CD14-positive monocyte (primary cell): ENCODE measurements at regions not wholly inside any gene's neighbourhood (a gene's known extent, or its start where the extent isn't known, plus 50 kb on each side); places are given as distances from the start of the nearest gene placed in this dataset.

Source experiments
- DNase-seq, 3 donors: peaks; one replicate each; pipeline ENCODE4 v3.0.0-alpha.2; 2011 to 2022
- H2AFZ ChIP-seq: 2 replicates; pipeline ENCODE4 v1.6.0; 2012; ENCODE audit warnings: mild to moderate bottlenecking, low read depth, low read length, inconsistent platforms; ENCODE audit not compliant: insufficient read depth, poor library complexity, severe bottlenecking
- H3K27ac ChIP-seq, 2 donors: 1 replicate in 1 of 2; 2 replicates in 1 of 2; pipeline ENCODE4 v1.5.1; 2012 to 2013; ENCODE audit warnings: low read length in 2 of 2, control low read depth in 1 of 2, inconsistent platforms in 1 of 2, low read depth in 1 of 2, mild to moderate bottlenecking in 1 of 2
- H3K27me3 ChIP-seq, 2 donors: one replicate each; pipeline versions ENCODE4 v1.6.0 to v1.6.1; 2011 to 2013; ENCODE audit warnings: low read length in 2 of 2; ENCODE audit not compliant: control insufficient read depth in 2 of 2, insufficient read depth in 2 of 2
- H3K36me3 ChIP-seq, 2 donors: replicated peaks in 1 of 2; 1 replicate in 1 of 2; 2 replicates in 1 of 2; pipeline versions ENCODE4 v1.5.1 to v1.6.1; 2012 to 2013; ENCODE audit warnings: low read length in 2 of 2, control low read depth in 1 of 2, inconsistent platforms in 1 of 2, mild to moderate bottlenecking in 1 of 2; ENCODE audit not compliant: insufficient read depth in 2 of 2, control insufficient read depth in 1 of 2
- H3K4me1 ChIP-seq, 2 donors: 1 replicate in 1 of 2; 2 replicates in 1 of 2; pipeline versions ENCODE4 v1.5.1 to v1.6.1; 2012 to 2013; ENCODE audit warnings: low read length in 2 of 2, control low read depth in 1 of 2, inconsistent platforms in 1 of 2, mild to moderate bottlenecking in 1 of 2, moderate library complexity in 1 of 2; ENCODE audit not compliant: insufficient read depth in 2 of 2, control insufficient read depth in 1 of 2
- H3K4me2 ChIP-seq: replicated peaks from 2 replicates; pipeline ENCODE3; 2012; ENCODE audit warnings: low read length, moderate library complexity, mild to moderate bottlenecking; ENCODE audit not compliant: poor library complexity, severe bottlenecking; ENCODE audit errors: extremely low read depth
- H3K4me3 ChIP-seq, 3 experiments: fragments of 200-600 bp in 1 of 3; sonication (generic) in 1 of 3; replicated peaks in 1 of 3; 1 replicate in 2 of 3; 2 replicates in 1 of 3; pipeline ENCODE4 v1.5.1; 2011 to 2013; ENCODE audit warnings: low read length in 3 of 3, mild to moderate bottlenecking in 3 of 3, control low read depth in 2 of 3, low read depth in 2 of 3, inconsistent platforms in 1 of 3, moderate library complexity in 1 of 3
- H3K79me2 ChIP-seq: 2 replicates; pipeline ENCODE4 v1.6.0; 2012; ENCODE audit warnings: mild to moderate bottlenecking, control low read depth, inconsistent platforms, low read length, moderate library complexity; ENCODE audit not compliant: insufficient read depth
- H3K9ac ChIP-seq: 2 replicates; pipeline ENCODE4 v1.6.0; 2017; ENCODE audit warnings: low read length, mild to moderate bottlenecking; ENCODE audit not compliant: insufficient read depth, poor library complexity, severe bottlenecking
- H3K9me3 ChIP-seq, 2 donors: replicated peaks in 1 of 2; 1 replicate in 1 of 2; 2 replicates in 1 of 2; pipeline versions ENCODE4 v1.5.1 to v1.6.1; 2012 to 2013; ENCODE audit warnings: low read length in 2 of 2, control low read depth in 1 of 2; ENCODE audit not compliant: control insufficient read depth in 1 of 2, insufficient read depth in 1 of 2
- H4K20me1 ChIP-seq: 2 replicates; pipeline ENCODE4 v1.6.0; 2012; ENCODE audit warnings: mild to moderate bottlenecking, low read length, control low read depth, moderate library complexity; ENCODE audit not compliant: insufficient read depth
- H3K27ac Mint-ChIP-seq, 7 donors: one replicate each; pipeline ENCODE4 v1.8.0; 2020; ENCODE audit warnings: mild to moderate bottlenecking in 7 of 7, mixed read lengths in 7 of 7, moderate library complexity in 6 of 7, inconsistent platforms in 2 of 7
- H3K27me3 Mint-ChIP-seq, 3 donors: one replicate each; pipeline ENCODE4 v1.8.0; 2021 to 2022; ENCODE audit warnings: low read depth in 3 of 3, mild to moderate bottlenecking in 3 of 3, mixed read lengths in 3 of 3, moderate library complexity in 3 of 3, inconsistent platforms in 1 of 3
- H3K36me3 Mint-ChIP-seq, 2 donors: one replicate each; pipeline ENCODE4 v1.8.0; 2020; ENCODE audit warnings: mixed read lengths in 2 of 2, inconsistent platforms in 1 of 2, mild to moderate bottlenecking in 1 of 2
- H3K4me1 Mint-ChIP-seq: one replicate; pipeline ENCODE4 v1.8.0; 2020; ENCODE audit warnings: mild to moderate bottlenecking, mixed read lengths
- H3K4me3 Mint-ChIP-seq, 2 donors: one replicate each; pipeline ENCODE4 v1.8.0; 2020; ENCODE audit warnings: mild to moderate bottlenecking in 2 of 2, mixed read lengths in 2 of 2, moderate library complexity in 1 of 2
- H3K9me3 Mint-ChIP-seq, 7 donors: one replicate each; pipeline ENCODE4 v1.8.0; 2020 to 2022; ENCODE audit warnings: mixed read lengths in 7 of 7, mild to moderate bottlenecking in 6 of 7, moderate library complexity in 6 of 7, inconsistent platforms in 2 of 7
- CTCF ChIP-seq: fragments of 200-600 bp; IDR thresholded peaks from one replicate; pipeline ENCODE4 v1.8.0; 2022; ENCODE audit warnings: antibody characterized with exemption, mild to moderate bottlenecking
- WGBS: methylation state at CpG from one replicate; pipeline ENCODE4 v1.1.5; 2013; ENCODE audit warnings: missing lambda C conversion rate; ENCODE audit not compliant: insufficient coverage; 5-methylcytosine and 5-hydroxymethylcytosine counted together
- intact Hi-C, 2 donors: fragments of 100-400 bp; cut with micrococcal nuclease; formaldehyde crosslinking; loops; one replicate each; pipeline versions ENCODE4 v1.15.0 to v1.15.1; 2023

DNA sequence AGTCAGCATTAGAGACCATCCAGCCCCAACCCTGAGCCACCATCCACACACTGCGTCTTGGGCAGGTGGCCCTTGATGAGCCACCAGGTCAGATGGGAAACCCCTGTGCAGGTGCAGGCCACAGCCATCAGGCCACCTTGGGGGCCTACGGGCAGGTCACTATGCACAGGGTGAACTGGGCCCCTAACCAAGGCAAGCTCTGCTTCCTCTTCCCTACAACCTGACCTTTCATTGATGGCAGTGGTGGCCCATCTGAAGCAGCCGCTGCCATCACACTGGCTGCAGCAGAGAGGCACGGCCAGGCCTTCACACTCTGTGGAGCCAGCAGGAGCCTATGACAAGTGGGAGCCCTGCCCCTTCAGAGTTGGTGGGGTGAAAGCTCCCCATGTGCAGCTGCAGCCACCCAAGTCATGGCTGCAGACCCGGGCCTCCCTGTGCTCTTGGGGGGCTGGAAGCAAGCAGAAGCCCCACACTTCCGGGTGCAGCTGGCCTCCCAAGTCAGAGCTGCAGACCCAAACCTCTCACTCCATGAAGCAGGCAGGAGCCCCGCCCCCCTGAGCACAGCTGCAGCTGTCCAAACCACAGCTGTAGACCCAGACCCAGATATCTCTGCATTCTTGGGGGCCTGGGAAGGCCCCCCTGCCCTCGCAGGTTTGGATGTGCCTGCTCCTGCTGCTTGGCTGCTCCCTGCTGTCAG lies 681.5 kb downstream of the MATN1 start:
- WGBS = 92% methylated on average over 7 of the region's 8 CpGs
- H3K27ac Mint-ChIP-seq = no peak overlapping the region
- no peak overlapping the region for H3K4me3 Mint-ChIP-seq

More for the DNA sequence above, 681.5 kb downstream of the MATN1 start:
- Histone ChIP-seq H3K4me3 (no peak overlapping the region), H3K9ac (no peak overlapping the region), H3K36me3 (no peaks in the 10 kb centered on the region), H4K20me1 (no peaks in the 10 kb centered on the region), H3K79me2 (no peaks in the 10 kb centered on the region), H3K4me2 (no peak overlapping the region), H3K4me1 (no peaks in the 10 kb centered on the region), H3K27ac (no peak overlapping the region), H3K9me3 (peaks cover 9 to 23% of the 10 kb centered on the region in 2 donors), H3K27me3 (no peaks in the 10 kb centered on the region), H2AFZ (no peak overlapping the region)
- no peak for DNase-seq
- H3K9me3 Mint-ChIP-seq = peaks cover 6 to 22% (median 14%) of the 10 kb centered on the region in 7 donors
- H3K36me3 Mint-ChIP-seq = no peaks in the 10 kb centered on the region
- no peak for TF ChIP-seq CTCF
- peaks cover 0 to 6% (median 5%) of the 10 kb centered on the region in 3 donors for H3K27me3 Mint-ChIP-seq
- intact Hi-C loops = no loop called here
- no peaks in the 10 kb centered on the region for H3K4me1 Mint-ChIP-seq
